ENCODE measurements at regions not wholly inside any gene's neighbourhood (a gene's known extent, or its start where the extent isn't known, plus 50 kb on each side); places are given as distances from the start of the nearest gene placed in this dataset.
"Not testable (repeated sequence)": the region's sequence is repeated elsewhere in the genome, so short reads cannot be mapped to it uniquely, and the experiment has no call there.

GRCh38 chr2:237210763-237211162, 125.1 kb downstream of the COPS8 start:
- Mint-ChIP-seq H3K9me3 (no peaks in the 10 kb centered on the region), H3K27me3 (ENCODE audit: insufficient read depth, low read depth) (no peaks in the 10 kb centered on the region), H3K27ac (no peak overlapping the region), H3K4me3 (no peak overlapping the region), H3K4me1 (peaks cover 17% of the 10 kb centered on the region), H3K36me3 (no peaks in the 10 kb centered on the region)
- Histone ChIP-seq H3K27ac (no peak overlapping the region), H4K20me1 (ENCODE audit: low read depth) (no peaks in the 10 kb centered on the region), H3K27me3 (no peaks in the 10 kb centered on the region), H3F3A (ENCODE audit: low read depth) (peaks cover 24% of the 10 kb centered on the region), H3K4me3 (no peak overlapping the region), H3K4me2 (no peak overlapping the region), H3K4me1 (no peaks in the 10 kb centered on the region), H3K9me3 (ENCODE audit: low read depth) (no peaks in the 10 kb centered on the region), H3K36me3 (no peaks in the 10 kb centered on the region), H3K79me2 (ENCODE audit: low read depth) (no peaks in the 10 kb centered on the region), H3K9ac (no peak overlapping the region), H2AFZ (replicated peaks) (no peak overlapping the region)
- no peak for TF ChIP-seq EZH2 (IDR thresholded peaks at IDR 0.05)
- no peak for DNase-seq (ENCODE audit: low spot score)

GRCh38 chr2:237212356-237213279, 126.9 kb downstream of the COPS8 start:
- H2AFZ ChIP-seq (replicated peaks); DNase-seq (ENCODE audit: low spot score); H3K79me2 ChIP-seq (ENCODE audit: low read depth); H3K4me1 Mint-ChIP-seq; H3K27ac ChIP-seq; H3K9ac ChIP-seq; H3K27me3 Mint-ChIP-seq (ENCODE audit: insufficient read depth, low read depth); H4K20me1 ChIP-seq (ENCODE audit: low read depth); H3K9me3 Mint-ChIP-seq; H3K4me3 Mint-ChIP-seq; H3K4me3 ChIP-seq; H3K4me2 ChIP-seq; H3K27me3 ChIP-seq; H3K36me3 Mint-ChIP-seq; H3K36me3 ChIP-seq; H3K27ac Mint-ChIP-seq; H3K4me1 ChIP-seq; H3K9me3 ChIP-seq (ENCODE audit: low read depth): not testable (repeated sequence)
- peaks cover 24% of the 10 kb centered on the region for H3F3A ChIP-seq (ENCODE audit: low read depth)

- no peak overlapping the region for H3K4me3 Mint-ChIP-seq
- no peaks in the 10 kb centered on the region for H3K9me3 Mint-ChIP-seq
- H2AFZ ChIP-seq (replicated peaks): no peak overlapping the region
- DNase-seq (ENCODE audit: low spot score): no peak
- H3K4me1 ChIP-seq: peaks cover 6% of the 10 kb centered on the region
- no peaks in the 10 kb centered on the region for H3K36me3 Mint-ChIP-seq
- peaks cover 2% of the 10 kb centered on the region for H3K4me1 Mint-ChIP-seq
- no peak overlapping the region for H3K4me3 ChIP-seq
- peaks cover 24% of the 10 kb centered on the region for H3F3A ChIP-seq (ENCODE audit: low read depth)
- no peaks in the 10 kb centered on the region for H3K9me3 ChIP-seq (ENCODE audit: low read depth)
- no peaks in the 10 kb centered on the region for H3K36me3 ChIP-seq
- H3K27ac Mint-ChIP-seq: no peak overlapping the region
- no peaks in the 10 kb centered on the region for H3K27me3 ChIP-seq
- H3K9ac ChIP-seq: no peak overlapping the region
- no peak overlapping the region for H3K4me2 ChIP-seq
- H3K27ac ChIP-seq: no peak overlapping the region
- no peaks in the 10 kb centered on the region for H3K27me3 Mint-ChIP-seq (ENCODE audit: insufficient read depth, low read depth)
- H4K20me1 ChIP-seq (ENCODE audit: low read depth): no peaks in the 10 kb centered on the region
- H3K79me2 ChIP-seq (ENCODE audit: low read depth): no peaks in the 10 kb centered on the region
- TF ChIP-seq EZH2phosphoT487 (IDR thresholded peaks at IDR 0.05): no peak
- no peak for TF ChIP-seq CTCF (IDR thresholded peaks at IDR 0.05)
- no peak for TF ChIP-seq EZH2 (IDR thresholded peaks at IDR 0.05)
Observed at GRCh38 chr2:237213315-237214022, 127.8 kb downstream of the COPS8 start.

GRCh38 chr2:237214030-237214675, 128.5 kb downstream of the COPS8 start:
- Mint-ChIP-seq H3K4me3 (no peak overlapping the region), H3K36me3 (no peaks in the 10 kb centered on the region), H3K27me3 (ENCODE audit: insufficient read depth, low read depth) (no peaks in the 10 kb centered on the region), H3K27ac (no peak overlapping the region), H3K4me1 (peaks cover 2% of the 10 kb centered on the region), H3K9me3 (no peaks in the 10 kb centered on the region)
- Histone ChIP-seq H3K9me3 (ENCODE audit: low read depth) (no peaks in the 10 kb centered on the region), H3K27me3 (no peaks in the 10 kb centered on the region), H3K27ac (no peak overlapping the region), H3F3A (ENCODE audit: low read depth) (peaks cover 24% of the 10 kb centered on the region), H3K4me1 (peaks cover 6% of the 10 kb centered on the region), H3K9ac (no peak overlapping the region), H3K79me2 (ENCODE audit: low read depth) (no peaks in the 10 kb centered on the region), H3K4me2 (no peak overlapping the region), H3K4me3 (no peak overlapping the region), H3K36me3 (no peaks in the 10 kb centered on the region), H2AFZ (replicated peaks) (no peak overlapping the region), H4K20me1 (ENCODE audit: low read depth) (no peaks in the 10 kb centered on the region)
- DNase-seq (ENCODE audit: low spot score): no peak
- TF ChIP-seq EZH2phosphoT487 (IDR thresholded peaks at IDR 0.05) (no peak), EZH2 (IDR thresholded peaks at IDR 0.05) (no peak), CTCF (IDR thresholded peaks at IDR 0.05) (no peak)

Measured in neural progenitor cell (in vitro differentiated cells).